ENCODE measurements at regions not wholly inside any gene's neighbourhood (a gene's known extent, or its start where the extent isn't known, plus 50 kb on each side); places are given as distances from the start of the nearest gene placed in this dataset.

GRCh38 chr13:74819549-74819948, 662.4 kb downstream of the TBC1D4 start:
- DNase-seq (ENCODE audit: low read depth): no peak
- H3K4me3 ChIP-seq (ENCODE audit: low read depth, low read length): no peak overlapping the region
- TF ChIP-seq, protein P1, sequence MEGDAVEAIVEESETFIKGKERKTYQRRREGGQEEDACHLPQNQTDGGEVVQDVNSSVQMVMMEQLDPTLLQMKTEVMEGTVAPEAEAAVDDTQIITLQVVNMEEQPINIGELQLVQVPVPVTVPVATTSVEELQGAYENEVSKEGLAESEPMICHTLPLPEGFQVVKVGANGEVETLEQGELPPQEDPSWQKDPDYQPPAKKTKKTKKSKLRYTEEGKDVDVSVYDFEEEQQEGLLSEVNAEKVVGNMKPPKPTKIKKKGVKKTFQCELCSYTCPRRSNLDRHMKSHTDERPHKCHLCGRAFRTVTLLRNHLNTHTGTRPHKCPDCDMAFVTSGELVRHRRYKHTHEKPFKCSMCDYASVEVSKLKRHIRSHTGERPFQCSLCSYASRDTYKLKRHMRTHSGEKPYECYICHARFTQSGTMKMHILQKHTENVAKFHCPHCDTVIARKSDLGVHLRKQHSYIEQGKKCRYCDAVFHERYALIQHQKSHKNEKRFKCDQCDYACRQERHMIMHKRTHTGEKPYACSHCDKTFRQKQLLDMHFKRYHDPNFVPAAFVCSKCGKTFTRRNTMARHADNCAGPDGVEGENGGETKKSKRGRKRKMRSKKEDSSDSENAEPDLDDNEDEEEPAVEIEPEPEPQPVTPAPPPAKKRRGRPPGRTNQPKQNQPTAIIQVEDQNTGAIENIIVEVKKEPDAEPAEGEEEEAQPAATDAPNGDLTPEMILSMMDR (IDR thresholded peaks at IDR 0.05; ENCODE audit: control insufficient read depth, extremely low read depth, insufficient read depth): no peak

DNA sequence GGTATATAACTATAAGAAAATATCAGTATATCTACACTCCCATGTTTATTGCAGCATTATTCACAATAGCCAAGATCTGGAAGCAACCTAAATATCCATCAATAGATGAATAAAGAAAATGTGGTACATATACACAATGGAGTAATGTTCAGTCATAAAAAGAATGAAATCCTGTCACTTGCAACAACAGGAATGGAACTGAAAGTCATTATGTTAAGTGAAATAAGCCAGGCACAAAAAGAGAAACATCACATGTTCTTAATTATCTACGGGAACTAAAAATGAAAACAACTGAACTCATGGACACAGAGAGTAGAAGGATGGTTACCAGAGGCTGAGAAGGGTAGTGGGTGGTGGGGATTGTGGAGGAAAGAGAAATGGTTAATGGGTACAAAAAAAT, 665.2 kb downstream of the TBC1D4 start:
- DNase-seq (ENCODE audit: low read depth): no peak
- H3K4me3 ChIP-seq (ENCODE audit: low read depth, low read length): no peak overlapping the region
- TF ChIP-seq, protein P1 (IDR thresholded peaks at IDR 0.05; ENCODE audit: control insufficient read depth, extremely low read depth, insufficient read depth): no peak

- TF ChIP-seq, protein P1 (IDR thresholded peaks at IDR 0.05; ENCODE audit: control insufficient read depth, extremely low read depth, insufficient read depth): no peak
- DNase-seq (ENCODE audit: low read depth): no peak
- no peak overlapping the region for H3K4me3 ChIP-seq (ENCODE audit: low read depth, low read length)
Measured at GRCh38 chr13:74796157-74796556, 662.0 kb upstream of the KLF12 start.

DNA sequence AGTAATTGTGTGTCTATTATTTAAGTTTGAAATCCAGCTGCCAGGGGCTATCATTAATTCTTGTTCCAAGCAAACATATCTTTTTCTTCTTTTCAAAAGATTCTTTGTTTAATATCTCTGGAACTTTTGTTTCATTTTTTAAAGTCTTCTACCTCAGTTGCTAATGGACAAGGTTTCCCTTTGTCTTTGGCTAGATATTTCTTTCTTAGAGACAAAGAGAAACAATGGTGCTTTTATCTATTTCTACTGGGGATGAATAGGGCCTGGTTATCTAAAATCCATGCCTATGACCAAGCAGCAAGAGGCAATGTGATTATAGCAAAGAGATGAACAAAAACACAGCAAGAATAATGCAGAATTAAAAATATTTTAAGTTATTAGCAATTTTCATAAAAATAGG, 661.3 kb upstream of the KLF12 start:
- no peak for DNase-seq (ENCODE audit: low read depth)
- no peak overlapping the region for H3K4me3 ChIP-seq (ENCODE audit: low read depth, low read length)
- TF ChIP-seq, protein P1 (IDR thresholded peaks at IDR 0.05; ENCODE audit: control insufficient read depth, extremely low read depth, insufficient read depth): no peak

DNA sequence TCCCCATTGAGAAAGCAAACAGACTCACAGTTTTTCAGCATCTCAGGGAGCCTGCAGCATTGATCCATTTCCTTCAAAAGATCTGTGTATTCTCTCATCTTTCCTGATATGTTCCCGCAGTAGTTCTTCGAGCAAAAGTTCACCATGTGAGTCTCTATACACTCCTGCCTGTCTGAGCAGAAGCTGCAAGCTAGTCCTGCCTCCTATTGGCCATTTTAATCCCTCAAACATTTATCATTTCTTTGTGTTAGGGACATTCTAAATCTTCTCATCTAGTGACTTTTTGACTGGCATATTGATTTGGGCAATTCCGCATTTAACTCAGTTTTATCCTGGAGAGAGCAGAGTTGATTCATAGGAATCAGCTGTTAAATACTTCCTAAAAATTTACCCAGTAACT, 660.4 kb upstream of the KLF12 start:
- H3K4me3 ChIP-seq (ENCODE audit: low read depth, low read length): no peak overlapping the region
- DNase-seq (ENCODE audit: low read depth): no peak
- TF ChIP-seq, protein P1 (IDR thresholded peaks at IDR 0.05; ENCODE audit: control insufficient read depth, extremely low read depth, insufficient read depth): no peak

DNA sequence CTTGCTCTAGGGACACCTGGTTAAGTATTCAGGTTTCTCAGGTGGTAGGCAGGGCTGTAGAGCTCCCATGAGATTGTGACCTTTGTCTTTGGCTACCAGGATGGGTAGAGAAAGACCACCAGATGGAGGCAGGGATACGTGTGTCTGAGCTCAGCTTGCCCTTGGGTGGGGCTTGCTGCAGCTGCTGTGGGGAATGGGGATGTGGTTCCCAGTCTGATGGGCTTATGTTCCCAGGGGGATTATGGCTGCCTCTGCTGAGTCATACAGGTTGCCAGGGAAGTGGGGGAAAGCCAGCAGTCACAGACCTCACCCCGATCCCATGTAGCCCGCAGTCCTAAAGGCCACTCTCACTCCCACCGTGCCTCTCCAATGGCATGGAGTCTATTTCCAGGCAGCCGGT, 659.9 kb upstream of the KLF12 start:
- no peak for DNase-seq (ENCODE audit: low read depth)
- TF ChIP-seq, protein P1 (IDR thresholded peaks at IDR 0.05; ENCODE audit: control insufficient read depth, extremely low read depth, insufficient read depth): no peak
- H3K4me3 ChIP-seq (ENCODE audit: low read depth, low read length): no peak overlapping the region

- no peak overlapping the region for H3K4me3 ChIP-seq (ENCODE audit: low read depth, low read length)
- TF ChIP-seq, protein P1 (IDR thresholded peaks at IDR 0.05; ENCODE audit: control insufficient read depth, extremely low read depth, insufficient read depth): no peak
- no peak for DNase-seq (ENCODE audit: low read depth)
Measured at GRCh38 chr13:74784959-74785358, 650.8 kb upstream of the KLF12 start.

All from LNCaP clone FGC (cell line).